NCI-H187 (cell line): ENCODE measurements at regions not wholly inside any gene's neighbourhood (a gene's known extent, or its start where the extent isn't known, plus 50 kb on each side); places are given as distances from the start of the nearest gene placed in this dataset.

Source experiments
- DNase-seq, 2 experiments: peaks; one replicate each; lab custom pipeline; 2025; lab: John Stamatoyannopoulos, UW

GRCh38 chr15:88382482-88382983 lies 84.7 kb downstream of the MRPL46 start:
- DNase-seq, result no peak

GRCh38 chr15:88378188-88378637 lies 89.0 kb downstream of the MRPL46 start:
- DNase-seq, result no peak

GRCh38 chr15:88377509-88377908 lies 89.7 kb downstream of the MRPL46 start:
- DNase-seq, result no peak

GRCh38 chr15:88376574-88377174 lies 90.5 kb downstream of the MRPL46 start:
- DNase-seq, result no peak

GRCh38 chr15:88375234-88375927 lies 91.8 kb downstream of the MRPL46 start:
- DNase-seq, result no peak

- DNase-seq, result no peak
Observed at GRCh38 chr15:88365124-88365523, 102.1 kb downstream of the MRPL46 start.

- no peak for DNase-seq
Observed at GRCh38 chr15:88348579-88349230, 92.2 kb upstream of the NTRK3 start.

GRCh38 chr15:88345962-88346361 lies 89.4 kb upstream of the NTRK3 start:
- no peak for DNase-seq

- no peak for DNase-seq
Observed at GRCh38 chr15:88344786-88345185, 88.2 kb upstream of the NTRK3 start.

GRCh38 chr15:88342666-88343065 lies 86.1 kb upstream of the NTRK3 start:
- DNase-seq, result no peak

- no peak for DNase-seq
Observed at GRCh38 chr15:88341653-88342052, 85.1 kb upstream of the NTRK3 start.

GRCh38 chr15:88341006-88341405 lies 84.5 kb upstream of the NTRK3 start:
- DNase-seq, result no peak

GRCh38 chr15:88337993-88338392 lies 81.5 kb upstream of the NTRK3 start:
- no peak for DNase-seq

- DNase-seq, result no peak
Observed at GRCh38 chr15:88335074-88335473, 78.5 kb upstream of the NTRK3 start.

GRCh38 chr15:88334436-88334835 lies 77.9 kb upstream of the NTRK3 start:
- DNase-seq, result no peak

- peak in 1 of 2 experiments; percentile 8 for DNase-seq
Observed at GRCh38 chr15:88331291-88331690, 74.8 kb upstream of the NTRK3 start.

- no peak for DNase-seq
Observed at GRCh38 chr15:88326924-88327323, 70.4 kb upstream of the NTRK3 start.

- DNase-seq, result no peak
Observed at GRCh38 chr15:88324741-88325065, 68.2 kb upstream of the NTRK3 start.

- DNase-seq, result no peak
Observed at GRCh38 chr15:88323976-88324740, 67.6 kb upstream of the NTRK3 start.

GRCh38 chr15:88323468-88323867 lies 66.9 kb upstream of the NTRK3 start:
- no peak for DNase-seq

- DNase-seq, result no peak
Observed at GRCh38 chr15:88322461-88322860, 65.9 kb upstream of the NTRK3 start.

GRCh38 chr15:88321271-88321670 lies 64.7 kb upstream of the NTRK3 start:
- DNase-seq, result no peak

GRCh38 chr15:88316586-88316985 lies 60.0 kb upstream of the NTRK3 start:
- no peak for DNase-seq
